HG03064 (cell line): ENCODE measurements at regions not wholly inside any gene's neighbourhood (a gene's known extent, or its start where the extent isn't known, plus 50 kb on each side); places are given as distances from the start of the nearest gene placed in this dataset.
A peak's percentile ranks its signal among the peaks of the same experiment; 100 is the strongest.
"Not testable (repeated sequence)": the region's sequence is repeated elsewhere in the genome, so short reads cannot be mapped to it uniquely, and the experiment has no call there.

ENCODE experiments used
- ATAC-seq: cut with Tn5 transposase; IDR thresholded peaks from one replicate; pipeline ENCODE4 v1.9.1; 2021; ENCODE audit warnings: low read depth; ENCODE audit not compliant: unreplicated experiment

GRCh38 chr1:157274698-157275534 lies 136.7 kb upstream of the ETV3 start:
- ATAC-seq: no peak

DNA sequence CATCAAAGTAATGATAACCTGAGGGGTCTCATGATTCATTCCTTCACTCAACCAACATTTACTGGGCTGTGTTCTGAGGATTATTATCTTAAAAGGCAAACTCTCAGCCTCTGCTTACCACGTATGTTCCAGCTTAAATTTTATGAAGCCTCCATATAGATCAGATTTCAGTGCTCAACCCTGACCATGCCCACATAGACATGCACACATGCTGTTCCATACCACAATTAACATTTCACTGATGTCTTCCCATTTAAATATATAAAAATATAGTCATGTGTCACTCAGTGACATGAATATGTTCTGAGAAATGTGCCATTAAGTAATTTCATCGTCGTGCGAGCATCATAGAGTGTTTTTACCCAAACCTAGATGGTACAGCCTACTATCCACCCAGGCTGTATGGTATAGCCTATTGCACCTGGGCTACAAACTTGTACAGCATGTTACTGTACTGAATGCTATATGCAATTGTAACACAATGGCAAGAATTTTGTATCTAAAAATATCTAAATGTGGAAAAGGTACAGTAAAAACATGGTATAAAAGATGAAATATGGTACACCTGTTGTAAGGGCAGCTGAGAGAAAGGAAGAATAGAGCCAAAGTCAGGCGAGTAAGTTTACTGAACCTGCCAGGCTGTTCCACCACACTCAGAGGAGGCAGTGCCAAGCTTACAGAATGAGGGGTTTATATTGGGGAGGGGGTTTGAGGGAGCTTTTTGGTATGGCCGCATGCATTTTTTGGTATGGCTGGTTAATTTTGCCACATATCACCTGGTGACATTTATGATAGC lies 134.7 kb upstream of the ETV3 start:
- no peak for ATAC-seq

- no peak for ATAC-seq
Measured at GRCh38 chr1:157272264-157272663, 134.1 kb upstream of the ETV3 start.

- no peak for ATAC-seq
Measured at GRCh38 chr1:157270705-157271274, 132.6 kb upstream of the ETV3 start.

- ATAC-seq: peak; percentile 73
Measured at GRCh38 chr1:157269656-157270375, 131.6 kb upstream of the ETV3 start.

- ATAC-seq: no peak
Measured at GRCh38 chr1:157262891-157263290, 124.7 kb upstream of the ETV3 start.

DNA sequence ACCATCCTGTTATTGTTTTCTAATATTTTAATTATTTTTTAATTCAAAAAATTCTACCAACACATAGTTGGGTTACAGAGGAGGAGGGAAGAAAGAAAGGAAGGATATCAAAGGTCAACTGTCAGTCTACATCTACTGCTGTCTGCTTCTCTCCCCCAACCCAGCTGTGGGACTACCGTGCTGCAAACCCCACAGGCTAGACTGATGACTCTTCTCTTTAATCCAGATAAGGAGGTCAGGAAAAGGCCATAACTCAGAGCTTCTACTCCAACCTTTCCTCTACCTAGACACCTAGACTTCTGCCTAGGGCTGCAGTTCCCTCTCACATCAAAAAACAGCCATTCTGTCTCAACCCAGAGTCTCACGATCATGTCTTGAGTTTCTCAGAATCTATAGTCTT lies 124.2 kb upstream of the ETV3 start:
- ATAC-seq: no peak

DNA sequence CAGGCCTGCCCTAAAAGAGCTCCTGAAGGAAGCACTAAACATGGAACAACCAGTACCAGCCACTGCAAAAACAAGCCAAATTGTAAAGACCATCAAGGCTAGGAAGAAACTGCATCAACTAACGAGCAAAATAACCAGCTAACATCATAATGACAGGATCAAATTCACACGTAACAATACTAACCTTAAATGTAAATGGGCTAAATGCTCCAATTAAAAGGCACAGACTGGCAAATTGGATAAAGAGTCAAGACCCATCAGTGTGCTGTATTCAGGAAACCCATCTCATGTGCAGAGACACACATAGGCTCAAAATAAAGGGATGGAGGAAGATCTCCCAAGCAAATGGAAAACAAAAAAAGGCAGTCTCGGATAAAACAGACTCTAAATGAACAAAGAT lies 117.7 kb upstream of the ETV3 start:
- not testable (repeated sequence) for ATAC-seq

DNA sequence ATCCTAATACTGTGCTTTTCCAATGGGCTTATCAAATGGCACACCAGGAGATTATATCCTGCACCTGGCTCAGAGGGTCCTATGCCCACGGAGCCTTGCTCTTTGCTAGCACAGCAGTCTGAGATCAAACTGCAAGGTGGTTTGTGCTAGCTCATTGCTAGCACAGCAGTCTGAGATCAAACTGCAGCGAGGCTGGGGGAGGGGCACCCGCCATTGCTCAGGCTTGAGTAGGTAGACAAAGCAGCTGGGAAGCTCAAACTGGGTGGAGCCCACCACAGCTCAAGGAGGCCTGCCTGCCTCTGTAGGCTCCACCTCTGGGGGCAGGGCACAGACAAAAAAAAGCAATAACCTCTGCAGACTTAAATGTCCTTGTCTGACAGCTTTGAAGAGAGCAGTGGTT lies 116.0 kb upstream of the ETV3 start:
- not testable (repeated sequence) for ATAC-seq

GRCh38 chr1:157252473-157252872 lies 114.3 kb upstream of the ETV3 start:
- ATAC-seq: no peak

DNA sequence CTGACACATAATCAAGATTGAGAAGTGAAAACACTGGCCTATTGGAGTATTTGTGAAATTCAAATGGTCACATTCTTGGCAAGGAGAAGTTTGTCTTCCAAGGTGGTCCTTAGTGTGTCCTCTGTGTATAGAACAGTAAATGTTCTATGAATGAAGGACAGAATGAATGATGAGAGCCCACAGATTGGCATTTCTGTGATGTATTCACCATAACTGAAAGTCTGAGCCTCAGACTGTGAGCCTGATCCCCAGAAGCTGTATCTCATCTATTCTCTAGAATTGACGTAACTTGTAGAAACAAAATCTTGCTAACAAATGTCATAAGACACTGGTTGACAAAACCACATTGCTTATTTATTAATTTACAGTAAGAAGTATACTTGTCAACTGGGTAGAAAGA lies 111.5 kb upstream of the ETV3 start:
- ATAC-seq: no peak

DNA sequence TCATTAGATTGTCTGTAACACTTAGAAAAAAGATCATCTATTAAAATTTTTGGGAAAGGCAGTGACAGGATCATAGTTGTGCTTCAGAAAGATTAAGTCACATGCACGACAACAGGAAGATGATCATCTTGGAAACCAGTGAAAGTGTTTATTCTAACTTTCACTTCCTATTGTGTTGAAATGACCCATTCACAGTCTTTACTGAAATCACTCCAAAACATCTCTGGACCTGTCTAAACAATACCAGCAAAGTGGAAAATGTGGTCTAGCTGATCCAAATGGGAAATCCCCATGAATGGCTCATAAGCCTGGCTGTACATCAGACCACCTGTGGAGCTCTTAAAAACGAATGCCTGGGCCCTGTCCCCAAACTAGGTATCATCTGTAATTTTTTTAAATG lies 111.1 kb upstream of the ETV3 start:
- ATAC-seq: no peak

GRCh38 chr1:157247764-157248049 lies 109.5 kb upstream of the ETV3 start:
- not testable (repeated sequence) for ATAC-seq

DNA sequence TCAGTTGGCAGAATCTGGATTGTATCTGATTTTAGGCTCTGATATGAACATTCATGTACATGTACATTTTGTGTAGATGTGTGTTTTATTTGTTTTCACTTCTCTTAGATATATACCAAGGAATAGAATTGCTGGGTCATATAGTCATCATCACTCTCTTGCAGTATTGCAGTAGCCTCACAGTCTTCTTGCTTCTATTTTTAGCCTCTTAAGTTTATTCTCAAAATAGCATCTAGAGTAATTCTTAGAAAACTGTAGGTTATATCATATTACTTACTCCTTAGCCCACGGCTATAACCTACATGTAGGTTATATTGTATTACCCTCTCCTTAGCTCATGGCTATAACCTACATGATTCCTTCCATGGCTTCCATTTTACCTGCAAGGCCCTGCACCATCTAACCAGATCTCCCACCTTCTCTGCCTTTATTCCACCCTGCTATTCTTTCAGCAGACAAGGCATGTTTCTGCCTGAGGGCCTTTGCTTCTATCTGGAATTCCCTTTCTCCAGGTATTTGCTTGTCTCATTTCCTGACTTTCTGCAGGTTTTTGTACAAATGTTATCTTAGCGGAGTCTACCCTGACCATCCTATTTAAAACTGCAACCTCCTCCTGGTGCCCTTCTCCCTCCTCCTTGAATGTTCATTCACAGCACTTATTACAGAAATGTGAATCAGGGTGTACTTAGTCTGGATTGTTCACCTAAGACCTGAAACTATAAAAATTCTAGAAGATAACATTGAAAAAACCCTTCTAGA lies 109.0 kb upstream of the ETV3 start:
- ATAC-seq: no peak

DNA sequence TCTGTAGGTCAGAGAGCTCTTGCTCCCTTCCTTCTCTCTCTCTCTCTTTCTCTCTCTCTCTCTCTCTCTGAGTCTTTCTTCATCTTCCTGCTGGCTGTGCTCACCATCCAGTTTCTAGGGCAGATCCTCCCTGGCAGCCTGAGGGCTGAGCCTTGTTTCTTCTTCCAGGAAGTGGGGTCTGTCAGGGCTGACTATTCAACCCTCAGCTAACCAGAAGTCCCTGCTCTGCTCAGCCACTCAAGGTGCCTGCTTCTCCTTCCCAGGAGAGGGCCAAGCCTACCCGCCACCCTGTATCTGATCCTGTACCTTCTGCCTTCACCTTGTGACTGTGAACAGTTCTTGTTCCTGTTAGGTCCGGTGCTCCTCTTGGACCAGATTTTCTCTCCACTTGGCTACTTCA lies 107.6 kb upstream of the ETV3 start:
- ATAC-seq: no peak

GRCh38 chr1:157241185-157241538 lies 103.0 kb upstream of the ETV3 start:
- ATAC-seq: no peak

GRCh38 chr1:157240495-157241184 lies 102.4 kb upstream of the ETV3 start:
- no peak for ATAC-seq

DNA sequence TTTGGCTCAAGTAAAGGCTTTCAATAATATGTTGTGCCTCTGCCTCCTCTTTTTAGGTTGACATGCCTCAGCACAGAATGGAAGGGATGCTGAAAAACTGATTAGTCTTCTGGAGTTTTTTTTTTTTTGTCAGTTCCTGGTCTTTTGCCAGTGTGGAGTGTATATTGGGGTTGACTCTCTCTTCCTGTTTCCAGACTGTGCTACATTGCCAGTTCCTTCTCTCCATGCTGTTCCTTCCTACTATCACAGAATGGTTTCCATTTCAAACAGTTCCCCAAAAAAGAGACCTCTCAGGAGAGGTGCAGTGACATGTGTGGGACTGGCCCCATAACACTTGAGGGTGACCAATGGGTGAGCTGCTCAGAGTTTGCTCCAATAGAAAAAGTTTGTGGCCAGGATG lies 101.7 kb upstream of the ETV3 start:
- no peak for ATAC-seq

DNA sequence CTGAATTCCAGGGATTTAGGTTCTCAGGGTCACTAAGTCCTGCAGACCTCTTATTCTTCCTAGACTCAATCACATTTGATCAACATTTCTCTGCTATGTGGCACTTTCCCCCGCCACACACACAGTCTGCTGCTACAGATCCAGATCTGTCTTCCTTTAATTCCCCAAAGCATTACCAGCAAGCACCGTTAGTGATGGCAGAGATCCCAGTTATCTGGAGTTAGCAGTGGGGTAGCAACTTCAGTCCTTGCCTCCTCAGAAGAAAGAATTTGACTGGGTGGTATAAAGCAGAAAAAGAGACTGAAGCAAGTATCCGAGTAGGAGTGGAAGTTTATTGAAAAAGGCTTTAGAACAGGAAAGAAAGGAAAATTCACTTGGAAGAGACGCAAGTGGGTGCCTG lies 100.4 kb upstream of the ETV3 start:
- no peak for ATAC-seq

GRCh38 chr1:157237981-157238380 lies 99.8 kb upstream of the ETV3 start:
- no peak for ATAC-seq
